ENCODE measurements at regions not wholly inside any gene's neighbourhood (a gene's known extent, or its start where the extent isn't known, plus 50 kb on each side); places are given as distances from the start of the nearest gene placed in this dataset.

- TF ChIP-seq POLR2AphosphoS5 (IDR thresholded peaks at IDR 0.05; ENCODE audit: low read depth, low read length): no peak
- no peak for TF ChIP-seq POLR2A (IDR thresholded peaks at IDR 0.05; ENCODE audit: low read depth, low read length)
- no peak for TF ChIP-seq TAF1 (IDR thresholded peaks at IDR 0.05; ENCODE audit: low read depth, low read length)
- no peak for TF ChIP-seq SPI1 (IDR thresholded peaks at IDR 0.05; ENCODE audit: low read depth, low read length)
Observed at GRCh38 chr10:61567729-61568128, 95.0 kb upstream of the CABCOCO1 start.
